GM18907 (cell line): ENCODE measurements at regions not wholly inside any gene's neighbourhood (a gene's known extent, or its start where the extent isn't known, plus 50 kb on each side); places are given as distances from the start of the nearest gene placed in this dataset.

Source experiments
- ATAC-seq: cut with Tn5 transposase; IDR thresholded peaks from one replicate; pipeline ENCODE4 v1.9.1; 2021; ENCODE audit warnings: mild to moderate bottlenecking, moderate library complexity; ENCODE audit not compliant: unreplicated experiment

DNA sequence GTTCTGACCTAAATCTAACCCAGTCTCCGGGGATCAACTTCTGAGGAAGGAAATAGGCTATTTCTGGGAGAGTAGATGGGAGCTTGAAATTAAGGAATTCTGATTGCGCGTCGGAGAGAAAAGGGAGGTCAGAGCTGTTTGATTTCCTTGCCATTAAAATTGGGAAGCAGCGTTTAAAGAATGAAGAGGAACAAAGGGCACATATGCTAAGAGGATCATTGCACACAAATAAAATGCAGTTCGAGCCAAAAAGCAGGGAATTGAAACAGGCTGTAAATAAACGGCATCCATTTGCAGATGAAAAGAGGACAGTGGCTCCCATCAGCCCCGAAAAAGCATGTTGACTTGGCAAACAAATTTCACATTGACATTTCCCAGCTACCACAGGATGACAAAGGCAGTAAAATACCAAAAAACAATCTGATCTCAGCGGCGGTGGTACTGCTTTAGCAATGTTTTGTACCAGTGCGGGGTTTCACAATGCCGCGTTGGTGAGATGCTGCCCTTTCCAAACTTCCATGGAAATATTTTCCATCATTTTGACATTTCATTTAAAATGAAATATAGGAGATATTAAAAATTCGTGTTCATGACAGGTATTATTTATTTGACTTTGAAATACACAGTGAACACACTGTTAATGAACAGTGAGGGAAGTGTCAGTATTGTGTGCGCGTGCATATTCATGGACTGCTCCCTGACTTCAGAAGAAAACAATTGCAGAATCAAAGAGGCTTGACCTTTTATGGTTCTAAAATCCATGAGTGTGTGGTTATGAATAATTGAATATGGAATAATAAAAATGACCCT lies 108.8 kb downstream of the SQOR start:
- ATAC-seq: no peak

DNA sequence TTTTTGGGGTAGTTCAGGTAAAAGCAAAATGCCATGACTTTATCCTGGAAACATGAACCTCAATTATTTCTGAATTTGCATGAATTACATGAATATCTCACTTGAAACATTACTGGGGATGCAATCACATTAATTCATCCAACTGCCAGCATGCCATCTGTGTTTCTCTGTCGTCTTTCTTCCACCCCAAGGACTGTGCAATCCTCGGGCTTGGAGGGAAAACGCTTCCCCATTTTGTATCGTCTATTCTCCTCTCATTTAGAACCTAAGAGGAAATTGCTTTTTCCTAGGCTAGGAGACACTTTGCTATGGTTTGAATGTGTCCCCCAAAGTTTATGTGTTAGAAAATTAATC lies 109.4 kb downstream of the SQOR start:
- ATAC-seq: no peak

DNA sequence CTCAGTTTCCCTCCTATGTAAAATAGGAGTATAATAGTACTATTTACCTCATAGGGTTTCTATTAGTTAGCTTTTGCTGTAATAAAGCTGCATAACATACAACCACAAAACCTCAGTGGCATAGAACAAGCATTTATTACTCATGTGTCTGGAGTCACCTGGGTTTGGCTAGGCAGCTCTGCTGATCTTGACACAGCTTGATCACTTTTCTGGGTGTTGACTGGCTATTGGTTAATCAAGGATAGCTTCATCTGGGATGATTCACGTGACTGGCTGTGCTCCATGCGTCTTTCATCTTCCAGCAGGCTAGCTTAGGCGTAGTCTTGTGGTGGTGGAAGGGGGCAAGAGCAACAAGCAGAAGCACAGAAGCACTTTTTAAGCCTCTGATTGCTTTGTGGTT lies 112.6 kb downstream of the SQOR start:
- no peak for ATAC-seq

DNA sequence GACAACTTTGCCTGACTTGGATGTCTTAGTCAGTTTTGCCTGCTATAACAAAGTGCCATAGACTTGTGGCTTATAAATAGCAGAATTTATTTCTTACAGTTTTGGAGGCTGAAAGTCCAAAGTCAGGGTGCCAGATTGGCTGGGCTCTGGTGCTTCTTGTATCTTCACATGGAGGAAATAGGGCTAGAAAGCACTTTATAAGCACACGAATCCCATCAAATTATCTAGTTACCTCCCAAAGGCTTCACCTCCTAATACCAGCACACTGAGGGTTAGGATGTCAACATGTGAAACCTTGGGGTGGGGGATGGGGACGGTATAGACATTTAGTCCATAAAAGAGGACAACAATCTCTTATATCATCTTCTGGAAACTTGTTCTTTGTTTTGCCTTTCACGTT lies 116.8 kb downstream of the SQOR start:
- ATAC-seq: no peak

DNA sequence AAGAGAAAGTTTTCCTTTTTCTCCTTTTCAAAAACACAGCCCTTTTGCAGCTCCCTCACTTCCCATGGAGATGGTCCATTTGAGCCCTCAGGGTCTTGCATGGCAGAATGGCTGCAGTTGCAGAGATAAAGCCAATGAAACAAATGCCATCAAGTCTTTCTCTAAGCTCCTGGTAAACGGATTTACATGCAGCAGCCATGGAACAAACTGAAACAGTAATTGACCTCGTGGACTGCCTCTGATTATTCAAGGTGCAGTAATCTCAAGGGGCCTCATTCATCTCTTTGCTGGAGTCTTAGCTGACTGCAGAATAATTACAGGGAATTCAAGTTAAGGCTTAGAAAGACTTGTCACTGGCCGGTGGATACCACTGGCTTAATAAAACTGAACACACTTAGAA lies 125.1 kb downstream of the SQOR start:
- no peak for ATAC-seq

DNA sequence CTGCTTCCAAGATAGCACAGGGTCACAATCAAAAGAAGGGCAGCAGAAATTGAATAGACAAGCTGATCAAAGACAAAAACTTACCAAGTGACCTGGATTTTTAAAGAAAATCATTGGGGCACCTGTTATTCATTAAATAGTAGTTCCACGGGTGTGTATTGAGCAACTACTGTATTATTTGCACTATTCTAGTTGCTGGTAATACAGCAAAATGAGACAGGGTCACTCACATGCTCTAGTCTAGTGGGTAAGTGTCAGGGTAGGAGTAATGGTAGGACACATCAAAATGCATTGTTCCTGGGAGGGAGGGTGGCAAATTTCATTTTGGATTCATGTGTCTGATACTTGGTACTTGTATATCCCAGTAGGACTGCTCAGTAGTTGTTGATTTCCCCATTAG lies 127.9 kb downstream of the SQOR start:
- ATAC-seq: no peak

DNA sequence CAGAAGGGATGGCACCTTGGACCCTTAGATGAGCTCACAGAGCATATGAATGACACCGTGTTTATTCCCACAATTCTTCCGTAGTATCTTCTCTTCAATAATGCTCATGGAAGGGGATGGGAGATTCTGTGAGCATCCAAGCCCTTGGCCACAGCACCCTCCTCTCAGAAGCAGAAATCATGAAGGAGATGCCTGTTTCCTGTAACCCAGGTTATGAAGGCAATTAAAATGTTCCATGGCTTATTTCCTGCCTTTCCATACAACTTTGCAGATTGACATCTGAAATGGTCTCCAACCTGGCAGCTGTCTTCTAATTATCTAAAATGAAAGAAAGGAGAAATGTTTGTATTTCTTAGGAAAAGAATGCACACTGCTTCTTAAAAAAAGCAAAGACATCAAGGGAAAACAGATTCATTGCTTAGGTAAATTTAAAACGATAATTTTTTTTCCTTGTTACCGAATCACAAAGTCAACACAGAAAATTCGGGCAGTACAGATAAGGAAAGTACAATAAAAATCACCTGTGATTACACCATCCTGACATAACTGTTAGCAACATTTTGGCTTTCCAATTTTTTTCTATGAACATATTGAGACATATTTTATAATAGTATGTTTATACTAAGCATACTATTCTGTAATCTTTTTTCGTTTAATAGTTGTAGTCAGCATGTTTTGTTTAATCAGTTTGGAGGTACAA lies 128.5 kb downstream of the SQOR start:
- no peak for ATAC-seq

DNA sequence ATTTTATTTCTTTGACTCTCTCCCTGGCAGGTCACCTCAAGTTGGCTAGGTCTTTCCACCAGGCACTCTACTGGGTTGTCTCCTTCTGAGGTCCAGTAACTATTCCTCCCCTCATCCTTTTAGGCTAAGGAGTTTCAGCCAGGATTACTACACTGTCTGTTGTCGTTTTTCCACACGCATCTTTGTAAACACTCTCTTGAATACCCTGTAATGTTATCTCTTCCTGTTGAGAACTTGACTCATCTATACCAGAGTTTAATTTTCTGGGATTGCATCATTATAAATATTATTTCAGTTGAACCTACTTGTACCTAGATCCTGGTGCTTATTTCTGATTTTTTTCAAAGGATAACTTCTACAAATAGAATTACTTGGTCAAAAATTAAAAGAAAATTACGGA lies 138.3 kb downstream of the SQOR start:
- no peak for ATAC-seq

DNA sequence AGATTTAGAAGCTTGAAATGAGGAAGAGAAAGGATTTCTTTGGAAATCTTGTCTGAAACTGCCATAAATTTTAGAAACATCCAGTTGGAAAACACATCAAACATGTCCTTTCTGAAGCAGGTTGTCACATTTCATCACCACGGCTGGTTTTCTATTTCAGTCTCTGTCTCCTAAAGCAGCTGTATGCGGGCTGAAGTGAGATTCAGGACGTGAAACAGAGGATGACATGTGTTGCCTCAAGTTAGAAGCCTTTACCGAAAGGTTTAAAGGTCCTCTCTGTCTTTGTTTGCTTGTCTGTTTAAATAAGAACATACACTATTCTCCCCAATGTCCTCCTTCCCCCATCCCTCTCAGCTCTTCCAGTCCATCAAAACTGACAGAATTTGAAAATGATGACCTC lies 141.9 kb downstream of the SQOR start:
- no peak for ATAC-seq

DNA sequence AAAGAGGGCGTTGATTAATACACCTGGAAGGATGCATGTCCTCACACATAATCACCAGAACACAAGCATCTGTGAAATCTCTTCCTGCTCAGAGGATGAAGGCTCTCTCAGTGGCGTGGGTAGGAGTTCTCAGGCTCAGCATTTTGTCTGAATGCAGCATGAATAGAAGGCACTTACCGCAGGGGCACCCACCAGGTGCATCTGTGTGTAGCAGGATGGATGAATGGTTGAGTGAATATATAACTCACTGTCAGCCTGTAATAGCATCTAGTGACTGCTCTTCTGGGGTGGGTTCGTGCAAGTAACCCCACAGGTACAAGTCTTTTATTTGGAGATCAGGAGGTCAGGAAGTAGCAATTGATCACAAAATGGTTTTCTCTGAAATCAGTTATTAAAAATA lies 143.0 kb downstream of the SQOR start:
- no peak for ATAC-seq

DNA sequence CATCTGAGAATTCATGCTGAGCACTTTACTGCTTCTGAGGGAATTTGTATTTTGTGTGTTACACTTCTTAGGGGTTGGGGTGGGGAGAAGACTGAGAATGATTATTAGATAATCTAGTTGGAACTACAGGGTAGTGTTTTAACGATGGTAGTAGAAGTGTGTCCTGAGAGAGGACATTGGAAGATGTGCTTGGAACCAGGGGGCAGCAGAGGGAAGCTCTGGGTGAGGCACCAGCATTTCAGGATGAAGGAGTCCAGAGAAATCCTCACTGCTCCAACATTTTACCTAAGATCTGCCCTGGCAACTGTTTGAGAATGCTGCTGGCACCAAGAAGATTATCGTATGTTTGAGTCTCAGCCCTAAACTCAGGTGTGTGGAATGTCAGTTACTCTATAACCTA lies 145.5 kb downstream of the SQOR start:
- ATAC-seq: no peak

DNA sequence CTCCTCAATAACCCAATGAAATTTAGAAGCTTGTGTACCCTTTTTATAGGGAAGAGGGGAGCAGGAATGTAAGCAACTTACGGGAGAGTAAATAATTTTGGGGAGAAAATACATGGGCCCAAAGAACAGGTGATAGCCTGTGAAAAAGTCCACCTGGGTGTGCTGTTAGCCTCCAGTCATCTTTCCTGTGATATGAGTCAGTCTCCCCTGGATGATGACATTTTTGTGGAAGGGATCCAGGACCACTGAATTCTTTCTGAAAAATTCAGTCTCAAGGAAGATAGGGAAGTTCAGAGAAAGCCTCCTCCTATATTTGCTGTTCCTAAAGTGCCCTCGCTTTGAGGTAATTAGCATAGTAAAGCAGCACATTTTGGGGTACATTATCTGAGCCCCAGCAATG lies 149.8 kb downstream of the SQOR start:
- no peak for ATAC-seq

DNA sequence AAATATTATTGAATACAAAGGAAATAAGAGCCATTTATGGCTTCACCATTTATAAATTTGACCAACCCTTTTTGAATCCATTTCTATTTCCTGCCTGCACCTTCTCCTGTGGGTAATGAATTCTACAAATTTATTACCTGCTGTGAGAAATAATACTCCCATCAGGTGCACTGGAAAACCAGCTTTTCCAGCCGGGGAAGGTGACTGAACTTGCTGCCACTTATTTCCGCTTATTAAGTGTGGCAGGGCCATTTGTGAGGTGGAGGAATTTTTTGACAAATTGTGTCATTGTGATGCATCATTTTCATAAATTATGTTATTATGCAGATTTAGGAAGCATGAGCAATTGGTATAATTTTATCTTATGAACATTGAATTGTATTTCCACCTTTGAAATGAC lies 151.1 kb downstream of the SQOR start:
- no peak for ATAC-seq

DNA sequence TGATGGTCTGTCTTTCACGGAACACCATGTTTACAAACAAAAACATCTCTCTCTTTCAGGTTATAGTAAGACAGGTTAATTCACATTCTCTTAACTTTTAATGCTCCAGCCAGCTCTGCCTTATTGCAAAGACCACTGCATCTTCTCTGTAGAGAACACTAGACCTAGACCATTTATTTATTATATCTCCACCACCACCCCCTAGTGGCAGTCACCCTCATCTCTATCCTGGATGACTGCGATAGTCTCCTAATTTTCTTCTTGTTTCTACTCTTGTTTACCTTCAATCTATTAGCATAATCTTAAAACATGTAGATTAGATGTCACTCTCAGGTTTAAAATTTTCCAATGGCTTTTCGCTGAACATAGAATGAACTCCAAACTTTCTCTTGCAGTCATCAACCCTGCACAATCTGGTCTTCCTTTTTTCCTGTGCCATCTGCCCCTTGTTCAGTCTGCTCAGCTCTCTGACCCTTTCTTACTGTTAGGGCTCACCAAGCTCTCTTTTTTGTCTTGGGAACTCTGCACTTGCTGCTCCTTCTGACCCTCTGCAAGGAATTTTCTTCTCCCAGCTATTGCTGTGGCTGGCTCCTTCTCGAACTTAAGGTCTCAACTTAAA lies 155.6 kb downstream of the SQOR start:
- ATAC-seq: peak; percentile 45

DNA sequence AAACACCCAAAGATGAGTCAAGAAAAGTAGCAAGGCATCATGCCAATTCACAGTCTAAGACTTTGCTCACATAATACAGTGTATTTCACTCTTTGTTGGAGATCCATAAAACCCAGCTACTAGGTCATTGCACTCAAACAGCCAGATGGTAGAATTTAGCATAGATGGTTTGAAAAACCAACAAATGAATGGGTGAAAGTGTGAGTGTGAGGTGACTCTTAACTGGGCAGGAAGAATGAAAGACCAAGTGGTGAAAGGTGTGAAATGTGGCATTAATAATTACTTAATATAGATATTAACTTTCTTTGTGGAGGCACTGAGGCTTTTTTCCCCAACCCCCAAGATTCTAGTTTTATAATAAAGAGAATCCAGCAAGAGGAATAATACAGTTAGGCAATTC lies 159.5 kb downstream of the SQOR start:
- ATAC-seq: peak; percentile 52

DNA sequence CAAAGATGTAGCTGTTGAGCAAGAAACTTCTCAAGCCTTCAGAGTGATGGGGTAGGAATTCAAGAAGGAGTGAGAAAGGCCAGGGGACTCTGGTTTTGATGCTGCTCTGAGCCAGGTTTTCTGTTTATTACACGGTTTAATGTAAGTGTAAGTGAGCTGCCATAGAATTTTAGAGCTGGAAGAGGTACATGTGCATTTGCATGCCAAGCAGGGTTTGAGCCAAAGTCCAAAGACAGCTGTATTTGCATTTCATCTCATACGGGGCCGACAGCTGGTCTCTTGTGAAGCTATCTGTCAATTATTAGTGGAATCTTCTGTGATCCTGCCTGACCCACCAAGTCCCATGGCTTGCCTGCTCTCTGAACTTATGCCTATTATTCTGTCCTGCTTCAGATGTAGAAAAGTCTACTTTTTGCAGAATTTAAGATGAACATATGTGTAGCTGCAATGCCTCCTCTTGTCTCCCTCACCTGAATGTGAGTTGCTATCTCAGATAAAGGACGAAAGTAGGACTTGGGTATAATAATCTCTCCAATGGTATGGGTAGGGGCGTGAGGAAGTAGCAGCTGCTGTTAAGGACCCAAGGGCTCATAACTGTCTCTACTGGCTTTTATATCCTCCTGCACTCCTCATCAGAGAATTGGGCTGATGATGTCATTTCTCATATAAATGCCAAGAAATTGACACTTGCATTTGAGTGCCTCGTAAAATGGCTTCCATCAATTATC lies 160.0 kb downstream of the SQOR start:
- ATAC-seq: peak; percentile 75

DNA sequence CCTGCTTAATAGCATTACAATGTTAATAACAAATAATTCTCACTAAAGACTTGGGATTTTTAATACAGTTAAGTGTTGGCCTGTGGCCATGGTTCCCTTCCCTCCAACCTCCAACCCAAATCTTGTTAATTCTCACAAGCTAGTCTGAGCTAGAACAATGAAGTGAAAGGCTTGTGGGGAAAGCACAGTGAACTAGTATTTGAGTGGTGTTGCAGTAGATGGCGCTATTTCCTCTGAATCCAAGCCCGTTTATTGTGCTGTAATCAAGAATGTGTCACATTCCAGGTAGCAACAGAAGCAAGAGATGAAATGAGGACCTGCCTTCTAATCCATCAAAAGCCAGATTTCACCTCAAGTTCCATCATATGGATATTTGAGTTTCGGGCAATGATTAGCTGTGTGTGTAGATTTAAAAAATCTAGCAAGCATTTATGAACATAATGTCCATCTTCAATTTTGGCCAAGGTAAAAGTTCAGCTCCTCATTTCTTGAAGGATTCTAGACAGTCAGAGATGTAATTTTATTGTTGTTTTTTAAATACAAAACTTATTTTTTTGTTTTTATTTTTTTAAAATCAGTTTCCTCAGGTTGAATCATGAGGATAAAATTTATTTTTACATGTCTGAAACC lies 160.7 kb downstream of the SQOR start:
- ATAC-seq: peak; percentile 47

DNA sequence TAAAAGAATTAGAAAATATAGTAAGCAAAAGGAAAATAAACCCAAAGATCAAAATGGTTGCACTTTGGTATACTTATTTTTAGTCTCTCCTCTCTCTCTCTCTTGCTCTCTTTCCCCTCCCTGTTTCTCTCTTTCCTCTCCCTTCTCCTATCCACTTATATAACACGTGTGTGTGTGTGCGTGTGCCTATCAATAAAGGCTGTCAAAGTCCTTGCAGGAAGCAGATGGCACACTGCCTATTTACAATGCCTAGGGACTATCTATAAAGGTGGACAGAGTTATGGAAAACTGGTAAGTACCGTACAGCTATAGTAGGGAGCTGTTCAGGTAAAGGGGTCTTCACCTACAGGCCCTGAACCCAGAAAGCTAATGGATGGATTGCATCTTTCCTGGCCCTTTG lies 161.6 kb downstream of the SQOR start:
- ATAC-seq: no peak

DNA sequence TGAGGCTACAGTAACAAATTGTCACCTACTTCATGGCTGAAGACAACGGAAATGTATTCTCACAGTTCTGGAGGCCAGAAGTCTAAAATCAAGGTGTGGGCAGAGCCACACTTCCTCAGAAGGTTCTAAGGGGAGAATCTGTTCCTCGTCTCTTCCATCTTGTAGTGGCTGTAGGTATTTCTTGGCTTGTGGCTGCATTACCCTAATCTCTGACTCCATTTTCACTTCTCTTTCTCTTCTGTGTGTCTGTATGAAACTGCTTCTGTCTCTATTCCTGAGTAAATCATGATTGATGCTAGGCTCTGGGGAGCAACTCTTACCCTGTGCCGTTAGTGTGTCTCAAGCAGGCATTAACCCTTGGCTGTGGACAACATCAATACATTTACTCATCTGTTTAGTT lies 164.7 kb downstream of the SQOR start:
- ATAC-seq: peak; percentile 53

DNA sequence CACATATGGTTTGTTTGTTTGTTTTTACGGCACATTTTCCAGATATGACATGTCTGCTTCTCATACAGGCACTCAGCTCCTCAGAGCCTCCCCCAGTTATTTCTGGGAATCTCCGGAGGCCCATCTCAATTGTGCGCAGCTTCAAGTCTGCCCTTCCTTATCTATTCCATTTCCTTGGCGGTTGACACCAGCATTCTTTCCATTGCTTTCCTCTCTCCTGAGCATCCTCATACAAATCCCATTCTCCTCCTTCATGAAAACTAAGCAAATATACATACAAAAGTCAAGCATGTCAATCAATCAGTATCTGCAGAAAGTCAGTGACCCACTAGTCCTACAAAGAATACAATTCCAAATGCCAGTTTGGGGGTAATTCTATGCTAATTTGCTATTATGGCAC lies 166.7 kb downstream of the SQOR start:
- ATAC-seq: no peak

DNA sequence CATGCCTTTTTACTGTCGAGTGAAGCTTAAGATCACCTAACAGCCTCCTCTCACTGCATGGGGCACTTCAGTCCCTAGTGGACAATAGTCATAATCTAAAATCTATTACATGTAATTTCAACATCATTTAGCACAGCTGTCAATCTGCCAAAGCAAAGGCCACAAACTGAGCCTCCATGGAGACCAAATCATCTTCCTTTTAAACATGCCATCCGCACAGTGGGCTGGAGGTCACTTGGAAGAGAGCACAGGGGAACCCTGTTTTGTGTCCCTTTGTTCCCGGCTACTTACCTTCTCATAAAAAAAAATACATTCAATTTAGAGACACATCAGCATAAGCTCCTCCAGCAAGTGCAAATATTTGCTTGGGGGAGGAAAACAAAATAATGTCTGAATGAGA lies 167.3 kb downstream of the SQOR start:
- ATAC-seq: no peak
